Breast epithelium (tissue), 4 donors: ENCODE measurements at regions not wholly inside any gene's neighbourhood (a gene's known extent, or its start where the extent isn't known, plus 50 kb on each side); places are given as distances from the start of the nearest gene placed in this dataset.

Source experiments
- DNase-seq, 2 donors: peaks; one replicate each; pipeline ENCODE4 v3.0.0-alpha.2; 2019; ENCODE audit warnings: low spot score in 2 of 2
- H3K27ac ChIP-seq, 2 donors: fragments of 200-600 bp; sonication (generic) in 1 of 2; one replicate each; pipeline ENCODE4 v1.5.1; 2016 to 2019; ENCODE audit warnings: mild to moderate bottlenecking in 1 of 2
- H3K27me3 ChIP-seq, 2 donors: fragments of 200-600 bp; sonication (generic) in 1 of 2; one replicate each; pipeline versions ENCODE4 v1.5.1 to v1.6.0; 2017 to 2019; ENCODE audit warnings: control low read depth in 1 of 2, mild to moderate bottlenecking in 1 of 2
- H3K36me3 ChIP-seq: fragments of 200-600 bp; one replicate; pipeline ENCODE4 v1.5.1; 2019
- H3K4me1 ChIP-seq, 2 donors: fragments of 200-600 bp; sonication (generic); one replicate each; pipeline ENCODE4 v1.5.1; 2016 to 2019; ENCODE audit warnings: control low read depth in 1 of 2
- H3K4me3 ChIP-seq, 3 donors: fragments of 200-600 bp; sonication (generic); 1 replicate in 2 of 3; 2 replicates in 1 of 3; pipeline ENCODE4 v1.5.1; 2016 to 2019; ENCODE audit warnings: mild to moderate bottlenecking in 3 of 3, moderate library complexity in 2 of 3
- H3K9me3 ChIP-seq, 2 donors: fragments of 200-600 bp; sonication (generic) in 1 of 2; one replicate each; pipeline ENCODE4 v1.5.1; 2016 to 2019; ENCODE audit warnings: control low read depth in 1 of 2
- POLR2A ChIP-seq: fragments of 450-650 bp; IDR thresholded peaks from one replicate; pipeline ENCODE4 v1.6.1; 2016; ENCODE audit warnings: antibody characterized with exemption, mild to moderate bottlenecking, moderate library complexity
- POLR2AphosphoS5 ChIP-seq, 3 donors: sonication (generic); formaldehyde crosslinking; IDR thresholded peaks; one replicate each; pipeline ENCODE4 v1.6.1; 2017; ENCODE audit warnings: antibody characterized with exemption in 3 of 3
- intact Hi-C: fragments of 100-400 bp; cut with DNase I; formaldehyde crosslinking; loops from one replicate; pipeline ENCODE4 v1.15.1; 2023; ENCODE audit warnings: low total_unique reads
- TF ChIP-seq, protein P1 (sequence below), 3 donors: fragments of 450-650 bp; IDR thresholded peaks; one replicate each; pipeline ENCODE4 v1.5.1; 2016 to 2017; ENCODE audit warnings: antibody characterized with exemption in 3 of 3, mild to moderate bottlenecking in 3 of 3, moderate library complexity in 3 of 3

DNA sequence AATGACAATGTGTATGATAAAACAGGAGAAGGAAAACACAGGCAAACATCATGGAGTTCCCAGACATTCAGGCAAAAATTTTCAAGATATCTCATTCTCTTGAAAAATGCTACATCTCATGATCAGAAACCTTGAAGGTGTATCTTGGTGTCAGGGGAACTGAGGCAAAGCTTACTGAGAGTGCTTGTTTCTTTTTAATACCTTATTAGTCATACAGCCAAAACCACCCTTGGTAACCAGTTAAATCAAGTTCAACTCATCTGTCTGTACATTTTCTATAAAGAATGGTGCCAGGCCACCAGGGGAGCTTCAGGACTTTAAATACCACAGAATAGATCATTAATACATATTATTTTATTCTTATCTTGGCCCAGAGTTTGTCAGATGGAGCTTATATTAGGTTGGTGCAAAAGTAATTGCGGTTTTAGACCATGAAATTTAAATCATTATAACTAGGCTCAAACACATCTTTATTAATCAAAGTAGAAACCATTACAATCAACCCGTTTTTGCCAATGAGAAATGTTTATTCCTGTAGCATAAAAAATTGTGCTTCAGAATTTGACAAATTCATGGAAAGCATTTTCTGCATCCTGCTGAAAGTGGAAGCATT lies 1036.0 kb downstream of the AMY1C start:
- Histone ChIP-seq H3K4me3 (no peak overlapping the region), H3K36me3 (no peaks in the 10 kb centered on the region), H3K9me3 (no peaks in the 10 kb centered on the region), H3K4me1 (no peaks in the 10 kb centered on the region), H3K27ac (no peak overlapping the region), H3K27me3 (no peaks in the 10 kb centered on the region)
- intact Hi-C loops: no loop called here
- DNase-seq: no peak
- TF ChIP-seq POLR2A: no peak
- no peak for TF ChIP-seq POLR2AphosphoS5 (IDR thresholded peaks at IDR 0.05)
- TF ChIP-seq, protein P1, sequence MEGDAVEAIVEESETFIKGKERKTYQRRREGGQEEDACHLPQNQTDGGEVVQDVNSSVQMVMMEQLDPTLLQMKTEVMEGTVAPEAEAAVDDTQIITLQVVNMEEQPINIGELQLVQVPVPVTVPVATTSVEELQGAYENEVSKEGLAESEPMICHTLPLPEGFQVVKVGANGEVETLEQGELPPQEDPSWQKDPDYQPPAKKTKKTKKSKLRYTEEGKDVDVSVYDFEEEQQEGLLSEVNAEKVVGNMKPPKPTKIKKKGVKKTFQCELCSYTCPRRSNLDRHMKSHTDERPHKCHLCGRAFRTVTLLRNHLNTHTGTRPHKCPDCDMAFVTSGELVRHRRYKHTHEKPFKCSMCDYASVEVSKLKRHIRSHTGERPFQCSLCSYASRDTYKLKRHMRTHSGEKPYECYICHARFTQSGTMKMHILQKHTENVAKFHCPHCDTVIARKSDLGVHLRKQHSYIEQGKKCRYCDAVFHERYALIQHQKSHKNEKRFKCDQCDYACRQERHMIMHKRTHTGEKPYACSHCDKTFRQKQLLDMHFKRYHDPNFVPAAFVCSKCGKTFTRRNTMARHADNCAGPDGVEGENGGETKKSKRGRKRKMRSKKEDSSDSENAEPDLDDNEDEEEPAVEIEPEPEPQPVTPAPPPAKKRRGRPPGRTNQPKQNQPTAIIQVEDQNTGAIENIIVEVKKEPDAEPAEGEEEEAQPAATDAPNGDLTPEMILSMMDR (IDR thresholded peaks at IDR 0.05): no peak

DNA sequence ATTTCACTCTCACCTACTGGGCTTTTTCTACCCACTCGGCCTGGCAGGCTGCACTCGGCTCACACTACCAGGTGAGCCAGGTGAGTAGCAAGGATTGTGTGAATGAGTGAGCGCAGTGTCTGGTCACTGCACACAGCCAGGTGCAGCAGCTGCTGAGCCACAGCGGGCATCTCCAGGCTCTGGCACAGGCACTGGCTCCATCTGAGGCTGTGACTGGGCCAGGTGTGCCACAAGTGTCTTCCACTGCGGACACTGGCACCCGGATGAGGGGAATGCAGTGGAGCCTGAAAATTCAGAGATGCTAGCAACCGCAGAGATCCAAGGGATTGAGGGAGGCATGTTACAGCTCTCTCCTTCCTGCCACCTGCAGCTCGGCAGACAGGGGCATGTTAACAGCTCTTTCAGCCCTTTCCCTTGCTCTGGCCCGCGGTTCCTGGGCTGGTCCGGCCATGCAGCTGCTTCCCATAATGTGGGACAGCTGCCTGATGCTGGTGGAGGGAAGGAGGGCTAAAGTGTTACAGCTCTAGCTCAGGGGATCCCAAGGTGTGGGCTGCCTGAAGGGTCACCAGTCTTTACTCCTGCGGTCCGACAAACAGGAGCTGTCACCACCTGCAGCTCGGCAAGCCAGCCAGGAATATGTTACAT lies 1038.3 kb downstream of the AMY1C start:
- no peaks in the 10 kb centered on the region for H3K4me1 ChIP-seq
- no peaks in the 10 kb centered on the region for H3K9me3 ChIP-seq
- no peaks in the 10 kb centered on the region for H3K36me3 ChIP-seq
- H3K4me3 ChIP-seq: no peak overlapping the region
- no peaks in the 10 kb centered on the region for H3K27me3 ChIP-seq
- DNase-seq: no peak
- intact Hi-C loops: no loop called here
- H3K27ac ChIP-seq: no peak overlapping the region
- TF ChIP-seq POLR2AphosphoS5 (IDR thresholded peaks at IDR 0.05) (no peak), POLR2A (no peak)
- TF ChIP-seq, protein P1 (IDR thresholded peaks at IDR 0.05): no peak

DNA sequence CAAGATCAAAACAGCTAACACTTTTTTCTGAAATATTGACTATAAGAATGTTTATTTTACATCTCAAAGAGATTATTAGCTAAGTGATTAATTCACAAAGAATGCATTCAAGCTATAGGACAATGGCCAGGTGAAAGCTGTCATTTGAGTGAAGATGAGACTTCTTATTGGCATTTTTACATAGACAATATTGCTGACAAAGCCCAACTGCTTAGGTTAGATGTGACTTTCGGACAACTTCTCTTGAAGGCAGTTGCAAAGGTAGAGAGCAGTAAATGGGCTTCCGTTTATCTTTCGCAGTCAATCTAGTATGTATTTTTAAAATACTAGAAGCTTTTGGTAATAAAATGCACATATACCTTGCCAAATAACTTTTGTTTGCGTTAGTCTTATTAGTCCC lies 1041.3 kb downstream of the AMY1C start:
- Histone ChIP-seq H3K27ac (no peak overlapping the region), H3K4me1 (no peaks in the 10 kb centered on the region), H3K9me3 (no peaks in the 10 kb centered on the region), H3K4me3 (no peak overlapping the region), H3K36me3 (no peaks in the 10 kb centered on the region), H3K27me3 (no peaks in the 10 kb centered on the region)
- DNase-seq: no peak
- intact Hi-C loops: no loop called here
- TF ChIP-seq, protein P1 (IDR thresholded peaks at IDR 0.05): no peak
- no peak for TF ChIP-seq POLR2AphosphoS5 (IDR thresholded peaks at IDR 0.05)
- TF ChIP-seq POLR2A: no peak

DNA sequence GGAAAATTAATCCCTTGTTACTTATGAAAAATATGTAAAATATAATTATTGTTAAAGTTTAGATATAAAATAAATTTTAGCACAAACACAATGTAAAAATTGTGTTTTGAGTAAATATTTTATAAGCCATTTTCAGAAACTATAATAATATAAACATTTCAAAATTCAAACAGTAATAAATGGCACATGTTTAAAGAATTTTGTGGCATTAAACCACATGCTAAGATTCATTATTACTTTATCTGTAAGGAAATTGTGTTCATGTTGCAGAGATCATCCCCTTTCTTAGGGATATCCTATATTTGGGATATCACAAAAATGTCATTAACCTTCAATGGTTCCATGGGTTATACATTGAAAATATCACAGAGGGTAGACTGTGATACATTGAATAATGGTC lies 1044.3 kb downstream of the AMY1C start:
- Histone ChIP-seq H3K36me3 (no peaks in the 10 kb centered on the region), H3K9me3 (no peaks in the 10 kb centered on the region), H3K4me3 (no peak overlapping the region), H3K27me3 (no peaks in the 10 kb centered on the region), H3K4me1 (no peaks in the 10 kb centered on the region), H3K27ac (no peak overlapping the region)
- TF ChIP-seq POLR2A: no peak
- TF ChIP-seq, protein P1 (IDR thresholded peaks at IDR 0.05): no peak
- TF ChIP-seq POLR2AphosphoS5 (IDR thresholded peaks at IDR 0.05): no peak
- intact Hi-C loops: no loop called here
- no peak for DNase-seq

DNA sequence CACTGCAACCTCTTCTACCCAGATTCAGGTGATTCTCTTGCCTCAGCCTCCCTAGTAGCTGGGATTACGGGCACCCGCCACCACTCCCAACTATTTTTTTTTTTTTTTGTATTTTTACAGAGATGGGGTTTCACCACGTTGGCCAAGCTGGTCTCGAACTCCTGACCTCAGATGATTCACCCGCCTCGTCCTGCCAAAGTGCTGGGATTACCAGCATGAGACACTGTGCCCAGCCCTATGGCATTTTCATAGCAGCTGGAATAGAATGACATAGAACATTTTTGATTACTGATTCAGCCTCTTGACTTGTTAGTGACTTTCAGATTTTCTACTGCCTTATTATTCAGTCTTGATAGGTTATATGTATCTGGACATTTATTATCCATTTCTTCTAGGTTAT lies 1046.2 kb downstream of the AMY1C start:
- no peak for TF ChIP-seq POLR2A
- TF ChIP-seq POLR2AphosphoS5 (IDR thresholded peaks at IDR 0.05): no peak
- TF ChIP-seq, protein P1 (IDR thresholded peaks at IDR 0.05): no peak
- Histone ChIP-seq H3K4me1 (no peaks in the 10 kb centered on the region), H3K36me3 (no peaks in the 10 kb centered on the region), H3K27me3 (no peaks in the 10 kb centered on the region), H3K4me3 (no peak overlapping the region), H3K9me3 (no peaks in the 10 kb centered on the region), H3K27ac (no peak overlapping the region)
- no peak for DNase-seq
- intact Hi-C loops: no loop called here
